HepG2 (cell line): ENCODE measurements at regions not wholly inside any gene's neighbourhood (a gene's known extent, or its start where the extent isn't known, plus 50 kb on each side); places are given as distances from the start of the nearest gene placed in this dataset.

Experiments used
- GZF1 ChIP-seq: sonication (generic); formaldehyde crosslinking; IDR thresholded peaks from 2 replicates; pipeline ENCODE4 v1.5.1; 2020; ENCODE audit warnings: mild to moderate bottlenecking, missing genetic modification reagents
- RAD21 ChIP-seq: fragments of 450-650 bp; formaldehyde crosslinking; IDR thresholded peaks from 2 replicates; pipeline ENCODE4 v1.5.0; 2020; ENCODE audit warnings: mild to moderate bottlenecking
- SPEN ChIP-seq: sonication (generic); formaldehyde crosslinking; IDR thresholded peaks from 2 replicates; pipeline ENCODE4 v1.5.1; 2020; ENCODE audit warnings: low read depth, mild to moderate bottlenecking, missing genetic modification reagents
- TF ChIP-seq, protein P1 (sequence below): sonication (generic); formaldehyde crosslinking; IDR thresholded peaks from one replicate; pipeline ENCODE4 v1.5.1; 2020; ENCODE audit warnings: mild to moderate bottlenecking, missing genetic modification reagents; ENCODE audit errors: not compliant biosample characterization
- TF ChIP-seq, protein P2 (sequence below): sonication (generic); formaldehyde crosslinking; IDR thresholded peaks from 2 replicates; pipeline ENCODE4 v1.5.0; 2020; ENCODE audit warnings: missing genetic modification reagents
- TF ChIP-seq, protein P3 (sequence below): sonication (generic); formaldehyde crosslinking; IDR thresholded peaks from 2 replicates; pipeline ENCODE4 v1.5.0; 2020; ENCODE audit warnings: mild to moderate bottlenecking, low read depth, missing genetic modification reagents, borderline replicate concordance

DNA sequence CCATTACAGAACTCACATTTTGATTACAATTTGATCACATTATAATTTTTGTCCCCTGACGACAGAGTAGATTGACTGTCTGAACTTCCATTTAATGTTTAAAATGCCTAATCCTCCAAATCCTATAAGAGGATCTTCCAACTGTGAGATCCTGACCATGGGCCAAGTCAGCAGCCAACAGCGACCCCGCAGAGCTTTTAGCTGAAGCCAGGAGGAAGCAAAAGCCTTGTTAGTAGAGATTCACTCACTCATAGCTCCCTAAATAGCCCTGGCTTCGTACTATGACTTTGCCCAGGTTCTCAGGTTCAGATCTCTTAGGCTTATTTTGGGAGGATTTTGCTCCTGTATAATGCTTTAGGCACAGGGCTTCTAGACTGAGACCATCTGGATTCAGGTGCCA, 413.1 kb downstream of the NKX6-1 start (continued):
- TF ChIP-seq, protein P1, sequence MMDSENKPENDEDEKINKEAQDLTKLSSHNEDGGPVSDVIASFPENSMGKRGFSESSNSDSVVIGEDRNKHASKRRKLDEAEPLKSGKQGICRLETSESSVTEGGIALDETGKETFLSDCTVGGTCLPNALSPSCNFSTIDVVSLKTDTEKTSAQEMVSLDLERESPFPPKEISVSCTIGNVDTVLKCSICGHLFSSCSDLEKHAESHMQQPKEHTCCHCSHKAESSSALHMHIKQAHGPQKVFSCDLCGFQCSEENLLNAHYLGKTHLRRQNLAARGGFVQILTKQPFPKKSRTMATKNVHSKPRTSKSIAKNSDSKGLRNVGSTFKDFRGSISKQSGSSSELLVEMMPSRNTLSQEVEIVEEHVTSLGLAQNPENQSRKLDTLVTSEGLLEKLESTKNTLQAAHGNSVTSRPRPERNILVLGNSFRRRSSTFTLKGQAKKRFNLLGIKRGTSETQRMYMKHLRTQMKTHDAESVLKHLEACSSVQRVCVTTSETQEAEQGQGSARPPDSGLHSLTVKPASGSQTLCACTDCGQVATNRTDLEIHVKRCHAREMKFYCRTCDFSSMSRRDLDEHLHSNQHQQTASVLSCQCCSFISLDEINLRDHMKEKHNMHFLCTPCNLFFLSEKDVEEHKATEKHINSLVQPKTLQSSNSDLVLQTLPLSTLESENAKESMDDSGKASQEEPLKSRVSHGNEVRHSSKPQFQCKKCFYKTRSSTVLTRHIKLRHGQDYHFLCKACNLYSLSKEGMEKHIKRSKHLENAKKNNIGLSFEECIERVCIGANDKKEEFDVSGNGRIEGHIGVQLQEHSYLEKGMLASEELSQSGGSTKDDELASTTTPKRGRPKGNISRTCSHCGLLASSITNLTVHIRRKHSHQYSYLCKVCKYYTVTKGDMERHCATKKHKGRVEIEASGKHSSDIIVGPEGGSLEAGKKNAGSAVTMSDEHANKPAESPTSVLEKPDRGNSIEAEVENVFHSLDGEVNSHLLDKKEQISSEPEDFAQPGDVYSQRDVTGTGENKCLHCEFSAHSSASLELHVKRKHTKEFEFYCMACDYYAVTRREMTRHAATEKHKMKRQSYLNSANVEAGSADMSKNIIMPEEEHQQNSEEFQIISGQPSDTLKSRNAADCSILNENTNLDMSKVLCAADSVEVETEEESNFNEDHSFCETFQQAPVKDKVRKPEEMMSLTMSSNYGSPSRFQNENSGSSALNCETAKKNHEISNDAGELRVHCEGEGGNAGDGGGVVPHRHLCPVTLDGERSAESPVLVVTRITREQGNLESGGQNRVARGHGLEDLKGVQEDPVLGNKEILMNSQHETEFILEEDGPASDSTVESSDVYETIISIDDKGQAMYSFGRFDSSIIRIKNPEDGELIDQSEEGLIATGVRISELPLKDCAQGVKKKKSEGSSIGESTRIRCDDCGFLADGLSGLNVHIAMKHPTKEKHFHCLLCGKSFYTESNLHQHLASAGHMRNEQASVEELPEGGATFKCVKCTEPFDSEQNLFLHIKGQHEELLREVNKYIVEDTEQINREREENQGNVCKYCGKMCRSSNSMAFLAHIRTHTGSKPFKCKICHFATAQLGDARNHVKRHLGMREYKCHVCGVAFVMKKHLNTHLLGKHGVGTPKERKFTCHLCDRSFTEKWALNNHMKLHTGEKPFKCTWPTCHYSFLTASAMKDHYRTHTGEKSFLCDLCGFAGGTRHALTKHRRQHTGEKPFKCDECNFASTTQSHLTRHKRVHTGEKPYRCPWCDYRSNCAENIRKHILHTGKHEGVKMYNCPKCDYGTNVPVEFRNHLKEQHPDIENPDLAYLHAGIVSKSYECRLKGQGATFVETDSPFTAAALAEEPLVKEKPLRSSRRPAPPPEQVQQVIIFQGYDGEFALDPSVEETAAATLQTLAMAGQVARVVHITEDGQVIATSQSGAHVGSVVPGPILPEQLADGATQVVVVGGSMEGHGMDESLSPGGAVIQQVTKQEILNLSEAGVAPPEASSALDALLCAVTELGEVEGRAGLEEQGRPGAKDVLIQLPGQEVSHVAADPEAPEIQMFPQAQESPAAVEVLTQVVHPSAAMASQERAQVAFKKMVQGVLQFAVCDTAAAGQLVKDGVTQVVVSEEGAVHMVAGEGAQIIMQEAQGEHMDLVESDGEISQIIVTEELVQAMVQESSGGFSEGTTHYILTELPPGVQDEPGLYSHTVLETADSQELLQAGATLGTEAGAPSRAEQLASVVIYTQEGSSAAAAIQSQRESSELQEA (CRISPR knock-in tag) = no peak
- no peak for TF ChIP-seq GZF1
- TF ChIP-seq, protein P2, sequence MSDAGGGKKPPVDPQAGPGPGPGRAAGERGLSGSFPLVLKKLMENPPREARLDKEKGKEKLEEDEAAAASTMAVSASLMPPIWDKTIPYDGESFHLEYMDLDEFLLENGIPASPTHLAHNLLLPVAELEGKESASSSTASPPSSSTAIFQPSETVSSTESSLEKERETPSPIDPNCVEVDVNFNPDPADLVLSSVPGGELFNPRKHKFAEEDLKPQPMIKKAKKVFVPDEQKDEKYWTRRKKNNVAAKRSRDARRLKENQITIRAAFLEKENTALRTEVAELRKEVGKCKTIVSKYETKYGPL (CRISPR knock-in tag) = no peak
- TF ChIP-seq, protein P3, sequence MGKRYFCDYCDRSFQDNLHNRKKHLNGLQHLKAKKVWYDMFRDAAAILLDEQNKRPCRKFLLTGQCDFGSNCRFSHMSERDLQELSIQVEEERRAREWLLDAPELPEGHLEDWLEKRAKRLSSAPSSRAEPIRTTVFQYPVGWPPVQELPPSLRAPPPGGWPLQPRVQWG (CRISPR knock-in tag) = no peak
- no peak for TF ChIP-seq SPEN (CRISPR knock-in tag)
- no peak for TF ChIP-seq RAD21 (CRISPR knock-in tag)
- TF ChIP-seq, all 625 proteins: peak for 0
